Activated B cell treated with CpG ODN at 0.5 μM for 24 hours (primary cell): ENCODE measurements at regions not wholly inside any gene's neighbourhood (a gene's known extent, or its start where the extent isn't known, plus 50 kb on each side); places are given as distances from the start of the nearest gene placed in this dataset.

ENCODE experiments used
- ATAC-seq: fragments of 200-7000 bp; cut with Tn5 transposase; one replicate; pipeline ENCODE4 v1.10.0; 2021; ENCODE audit warnings: low read depth, mild to moderate bottlenecking, moderate library complexity
- CTCF ChIA-PET: fragments of 350-600 bp; sonication (Branson Sonifier 250); formaldehyde crosslinking; loops from one replicate; lab custom pipeline; 2021; ENCODE audit warnings: antibody characterized with exemption; lab: Charles Lee
- POLR2A ChIA-PET: fragments of 350-600 bp; sonication (Branson Sonifier 250); formaldehyde crosslinking; loops from one replicate; lab custom pipeline; 2021; ENCODE audit warnings: antibody characterized with exemption; lab: Charles Lee
- DNase-seq: peaks from one replicate; pipeline ENCODE4 v3.0.0; 2022
- H3K27ac Mint-ChIP-seq: one replicate; pipeline ENCODE4 v1.8.0; 2020; ENCODE audit warnings: mixed read lengths
- H3K27me3 Mint-ChIP-seq: one replicate; pipeline ENCODE4 v1.8.0; 2021; ENCODE audit warnings: mixed read lengths
- H3K36me3 Mint-ChIP-seq: one replicate; pipeline ENCODE4 v1.8.0; 2021; ENCODE audit warnings: low read depth, mixed read lengths
- H3K4me1 Mint-ChIP-seq: one replicate; pipeline ENCODE4 v1.8.0; 2021; ENCODE audit warnings: mixed read lengths
- H3K4me3 Mint-ChIP-seq: one replicate; pipeline ENCODE4 v1.8.0; 2020; ENCODE audit warnings: mild to moderate bottlenecking, mixed read lengths
- H3K9me3 Mint-ChIP-seq: one replicate; pipeline ENCODE4 v1.8.0; 2020; ENCODE audit warnings: mixed read lengths
- intact Hi-C: fragments of 100-400 bp; cut with micrococcal nuclease; formaldehyde crosslinking; loops from one replicate; pipeline ENCODE4 v1.15.1; 2024
- TF ChIP-seq, protein P1 (sequence below): fragments of 200-600 bp; IDR thresholded peaks from one replicate; pipeline ENCODE4 v1.8.0; 2022; ENCODE audit warnings: antibody characterized with exemption, mild to moderate bottlenecking

DNA sequence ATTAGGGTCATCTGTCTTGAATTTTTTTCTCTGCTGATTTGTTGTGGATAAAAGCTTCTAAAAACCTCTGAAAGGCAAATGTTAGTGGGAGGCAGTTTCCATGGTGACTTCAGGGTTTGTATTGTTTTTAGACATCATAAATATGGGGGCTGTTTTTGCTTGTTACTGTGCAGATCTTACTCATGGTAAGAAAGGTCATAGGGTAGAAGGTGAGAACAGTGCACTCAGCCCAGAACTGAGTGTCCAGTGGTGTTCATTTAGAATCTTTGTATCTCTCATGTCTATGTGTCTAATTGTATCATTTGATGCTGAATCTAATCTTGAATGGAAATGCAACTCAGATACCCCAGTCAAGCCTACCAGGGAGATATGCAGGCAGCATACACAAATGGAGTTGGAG lies 609.8 kb downstream of the ZNF674 start:
- no peaks in the 10 kb centered on the region for H3K36me3 Mint-ChIP-seq
- ATAC-seq (no peak), DNase-seq (no peak)
- POLR2A ChIA-PET: no interaction called here
- H3K9me3 Mint-ChIP-seq: no peaks in the 10 kb centered on the region
- CTCF ChIA-PET: no interaction called here
- intact Hi-C loops: loop anchor here (10.0 kb wide), 1 partner anchor 841 kb away; no protein-coding TSS in a partner anchor
- TF ChIP-seq, protein P1, sequence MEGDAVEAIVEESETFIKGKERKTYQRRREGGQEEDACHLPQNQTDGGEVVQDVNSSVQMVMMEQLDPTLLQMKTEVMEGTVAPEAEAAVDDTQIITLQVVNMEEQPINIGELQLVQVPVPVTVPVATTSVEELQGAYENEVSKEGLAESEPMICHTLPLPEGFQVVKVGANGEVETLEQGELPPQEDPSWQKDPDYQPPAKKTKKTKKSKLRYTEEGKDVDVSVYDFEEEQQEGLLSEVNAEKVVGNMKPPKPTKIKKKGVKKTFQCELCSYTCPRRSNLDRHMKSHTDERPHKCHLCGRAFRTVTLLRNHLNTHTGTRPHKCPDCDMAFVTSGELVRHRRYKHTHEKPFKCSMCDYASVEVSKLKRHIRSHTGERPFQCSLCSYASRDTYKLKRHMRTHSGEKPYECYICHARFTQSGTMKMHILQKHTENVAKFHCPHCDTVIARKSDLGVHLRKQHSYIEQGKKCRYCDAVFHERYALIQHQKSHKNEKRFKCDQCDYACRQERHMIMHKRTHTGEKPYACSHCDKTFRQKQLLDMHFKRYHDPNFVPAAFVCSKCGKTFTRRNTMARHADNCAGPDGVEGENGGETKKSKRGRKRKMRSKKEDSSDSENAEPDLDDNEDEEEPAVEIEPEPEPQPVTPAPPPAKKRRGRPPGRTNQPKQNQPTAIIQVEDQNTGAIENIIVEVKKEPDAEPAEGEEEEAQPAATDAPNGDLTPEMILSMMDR: no peak
- no peak overlapping the region for H3K27ac Mint-ChIP-seq
- no peaks in the 10 kb centered on the region for H3K27me3 Mint-ChIP-seq
- no peaks in the 10 kb centered on the region for H3K4me1 Mint-ChIP-seq
- H3K4me3 Mint-ChIP-seq: no peak overlapping the region

DNA sequence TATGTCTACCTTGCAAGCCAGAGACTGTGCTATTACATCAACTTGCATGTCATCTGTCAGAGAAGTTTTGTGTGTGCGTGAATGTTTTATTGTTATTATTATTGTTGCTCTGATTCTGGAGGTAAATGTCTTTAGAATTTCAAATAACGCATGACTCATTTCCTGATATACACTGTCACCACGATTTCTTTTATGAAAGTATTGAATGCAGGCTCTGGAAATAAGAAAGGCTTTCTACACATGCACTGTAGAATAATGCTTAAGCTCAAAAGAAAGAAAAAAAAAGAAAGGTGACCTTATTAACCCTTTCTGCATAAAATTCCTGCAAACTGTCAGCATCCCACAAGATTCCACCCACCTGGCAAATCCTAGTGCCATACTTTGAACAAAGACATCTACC lies 632.9 kb downstream of the ZNF674 start:
- Mint-ChIP-seq H3K27me3 (peaks cover 4% of the 10 kb centered on the region), H3K36me3 (no peaks in the 10 kb centered on the region), H3K4me1 (no peaks in the 10 kb centered on the region), H3K9me3 (no peaks in the 10 kb centered on the region), H3K27ac (no peak overlapping the region), H3K4me3 (no peak overlapping the region)
- ATAC-seq: no peak
- ChIA-PET POLR2A (no interaction called here), CTCF (no interaction called here)
- intact Hi-C loops: no loop called here
- TF ChIP-seq, protein P1: no peak
- no peak for DNase-seq

DNA sequence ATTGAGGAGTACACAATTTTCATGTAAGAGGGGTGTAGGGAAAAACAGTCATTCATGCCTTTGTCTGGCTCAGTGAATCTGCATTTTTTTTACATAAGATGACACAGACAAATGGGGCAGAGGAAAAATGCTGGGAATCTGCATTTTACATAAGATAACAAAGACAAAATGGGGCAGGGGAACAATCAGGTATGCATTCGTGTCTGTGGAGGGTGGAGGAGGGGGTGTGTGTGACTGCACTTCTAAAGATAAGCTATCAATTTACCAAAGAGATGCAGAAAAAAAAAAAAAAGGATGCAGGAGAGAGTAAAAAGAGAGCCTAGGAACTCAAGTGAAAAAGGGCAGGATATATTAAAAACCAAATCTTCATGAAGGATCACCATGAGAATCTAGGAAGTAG lies 637.4 kb downstream of the ZNF674 start:
- TF ChIP-seq, protein P1: no peak

DNA sequence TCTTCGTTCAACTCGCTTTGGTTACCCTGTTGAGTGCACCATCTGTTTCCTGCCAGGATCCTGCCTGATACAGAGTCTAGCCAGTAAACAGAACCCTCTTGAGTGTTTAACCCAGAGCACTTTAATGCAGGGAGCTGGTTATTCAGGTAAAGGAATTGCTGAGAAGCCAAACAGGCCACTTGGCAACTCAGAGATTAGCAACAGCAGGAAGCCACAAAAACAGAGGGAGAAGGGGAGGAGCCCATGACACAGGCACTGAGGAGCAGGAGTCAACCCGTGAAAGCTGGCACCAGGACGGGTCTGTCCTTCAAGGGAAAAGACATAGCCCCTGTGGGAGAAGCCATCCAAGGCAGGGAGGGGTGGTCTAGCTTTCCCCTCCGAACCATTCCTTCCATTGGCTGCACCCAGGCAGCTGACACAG lies 641.4 kb downstream of the ZNF674 start:
- no peaks in the 10 kb centered on the region for H3K4me1 Mint-ChIP-seq
- peaks cover 2% of the 10 kb centered on the region for H3K27me3 Mint-ChIP-seq
- ATAC-seq: no peak
- POLR2A ChIA-PET: no interaction called here
- no peaks in the 10 kb centered on the region for H3K9me3 Mint-ChIP-seq
- TF ChIP-seq, protein P1: no peak
- CTCF ChIA-PET: no interaction called here
- intact Hi-C loops: no loop called here
- no peaks in the 10 kb centered on the region for H3K36me3 Mint-ChIP-seq
- no peak for DNase-seq
- H3K4me3 Mint-ChIP-seq: no peak overlapping the region
- no peak overlapping the region for H3K27ac Mint-ChIP-seq

More for the DNA sequence above, 637.4 kb downstream of the ZNF674 start:
- H3K4me1 Mint-ChIP-seq: no peaks in the 10 kb centered on the region
- POLR2A ChIA-PET: no interaction called here
- CTCF ChIA-PET: no interaction called here
- H3K9me3 Mint-ChIP-seq: no peaks in the 10 kb centered on the region
- H3K36me3 Mint-ChIP-seq: no peaks in the 10 kb centered on the region
- H3K27ac Mint-ChIP-seq: no peak overlapping the region
- ATAC-seq (no peak), DNase-seq (no peak)
- intact Hi-C loops: no loop called here
- no peak overlapping the region for H3K4me3 Mint-ChIP-seq
- H3K27me3 Mint-ChIP-seq: peaks cover 4% of the 10 kb centered on the region

DNA sequence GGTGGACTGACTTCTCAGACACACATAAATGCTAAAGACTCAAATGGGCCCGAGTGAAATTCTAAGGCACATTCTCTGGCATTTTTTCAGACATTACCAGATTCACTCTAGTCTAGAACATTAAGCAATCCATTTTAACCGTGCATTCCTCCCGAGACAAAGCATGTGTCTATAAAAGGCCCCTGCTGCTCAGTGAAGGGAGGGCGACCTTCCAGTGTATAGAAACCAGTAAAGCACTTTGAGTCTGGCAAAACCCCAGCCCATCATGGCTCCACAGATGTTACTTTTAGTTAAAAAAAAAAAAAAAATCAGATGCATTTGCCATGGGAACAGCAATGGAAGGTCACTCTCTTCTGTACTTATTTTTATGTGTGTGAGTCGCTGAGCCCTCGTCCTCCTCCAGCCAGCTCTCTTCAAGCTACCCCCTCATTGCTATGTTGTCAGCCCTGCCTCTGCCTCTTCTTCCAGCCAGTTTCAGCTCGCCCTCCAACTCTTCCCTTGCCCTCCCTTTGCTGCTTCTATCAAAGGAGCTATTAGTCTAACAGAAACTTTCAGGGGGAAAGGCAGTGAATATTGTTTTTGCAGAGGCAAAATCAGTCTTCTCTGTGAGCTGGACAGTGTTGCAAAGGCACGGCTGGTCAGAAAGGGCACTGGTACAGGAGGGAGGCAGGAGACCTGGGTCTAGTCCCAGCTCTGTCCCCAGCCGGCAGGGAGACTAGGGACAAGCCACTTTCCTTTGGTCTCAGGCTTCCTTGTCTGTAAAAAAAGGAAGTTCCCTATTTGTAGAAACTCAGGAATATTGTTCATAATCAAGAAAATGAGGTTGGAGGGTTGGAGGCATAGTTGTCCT lies 644.2 kb downstream of the ZNF674 start:
- ATAC-seq (no peak), DNase-seq (no peak)
- H3K27ac Mint-ChIP-seq: no peak overlapping the region
- H3K27me3 Mint-ChIP-seq: peaks cover 2% of the 10 kb centered on the region
- ChIA-PET CTCF (no interaction called here), POLR2A (no interaction called here)
- H3K9me3 Mint-ChIP-seq: no peaks in the 10 kb centered on the region
- no peaks in the 10 kb centered on the region for H3K4me1 Mint-ChIP-seq
- intact Hi-C loops: no loop called here
- TF ChIP-seq, protein P1: no peak
- H3K4me3 Mint-ChIP-seq: no peak overlapping the region
- H3K36me3 Mint-ChIP-seq: no peaks in the 10 kb centered on the region
